ENCODE measurements at regions not wholly inside any gene's neighbourhood (a gene's known extent, or its start where the extent isn't known, plus 50 kb on each side); places are given as distances from the start of the nearest gene placed in this dataset.

DNA sequence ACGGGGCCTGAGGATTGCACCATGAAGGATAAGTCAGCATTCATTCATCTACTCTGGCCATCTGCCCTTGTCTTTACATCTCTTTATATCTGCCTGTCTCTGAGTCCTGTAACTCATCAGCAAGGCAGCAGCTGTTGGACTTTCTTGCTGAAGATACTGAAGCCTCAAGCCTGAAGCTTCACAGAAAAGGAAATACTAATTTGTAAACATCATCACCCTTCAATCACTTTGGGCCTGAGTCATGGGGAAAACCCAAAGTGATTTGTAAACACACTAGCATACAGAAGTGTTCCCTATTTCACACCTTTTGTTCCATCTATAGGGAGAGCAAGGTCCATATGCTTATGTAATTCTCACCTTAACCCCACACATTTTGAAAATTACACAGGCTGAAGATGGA is 928.2 kb downstream of the EPHA3 start:
- CTCF ChIA-PET: no interaction called here
- DNase-seq: no peak
- POLR2A ChIA-PET: no interaction called here
- Histone ChIP-seq H3K4me3 (ENCODE audit: control insufficient read depth in 1 of 7, extremely low read depth in 1 of 7, insufficient read depth in 4 of 7, low read depth in 2 of 7, low read length in 6 of 7) (no peak overlapping the region), H3K9me3 (ENCODE audit: control extremely low read depth in 1 of 5, control insufficient read depth in 4 of 5, insufficient read depth in 2 of 5, low read depth in 1 of 5, low read length in 4 of 5) (no peaks in the 10 kb centered on the region), H3K4me1 (ENCODE audit: control extremely low read depth in 1 of 4, control insufficient read depth in 4 of 4, insufficient read depth in 4 of 4, low read length in 3 of 4) (peaks cover 0 to 3% (median 0%) of the 10 kb centered on the region in 4 experiments), H3K36me3 (ENCODE audit: control insufficient read depth in 4 of 4, insufficient read depth in 4 of 4, low read length in 3 of 4) (no peaks in the 10 kb centered on the region), H3K27me3 (replicated peaks in 2 of 5; ENCODE audit: control insufficient read depth in 4 of 5, insufficient read depth in 5 of 5, low read length in 4 of 5) (no peaks in the 10 kb centered on the region), H3K27ac (ENCODE audit: insufficient read depth in 1 of 2, low read depth in 1 of 2, low read length in 2 of 2, poor library complexity in 1 of 2, severe bottlenecking in 2 of 2) (no peak overlapping the region)
- WGBS (ENCODE audit: insufficient coverage): no CpG with 5 or more reads among the region's 1 CpG

DNA sequence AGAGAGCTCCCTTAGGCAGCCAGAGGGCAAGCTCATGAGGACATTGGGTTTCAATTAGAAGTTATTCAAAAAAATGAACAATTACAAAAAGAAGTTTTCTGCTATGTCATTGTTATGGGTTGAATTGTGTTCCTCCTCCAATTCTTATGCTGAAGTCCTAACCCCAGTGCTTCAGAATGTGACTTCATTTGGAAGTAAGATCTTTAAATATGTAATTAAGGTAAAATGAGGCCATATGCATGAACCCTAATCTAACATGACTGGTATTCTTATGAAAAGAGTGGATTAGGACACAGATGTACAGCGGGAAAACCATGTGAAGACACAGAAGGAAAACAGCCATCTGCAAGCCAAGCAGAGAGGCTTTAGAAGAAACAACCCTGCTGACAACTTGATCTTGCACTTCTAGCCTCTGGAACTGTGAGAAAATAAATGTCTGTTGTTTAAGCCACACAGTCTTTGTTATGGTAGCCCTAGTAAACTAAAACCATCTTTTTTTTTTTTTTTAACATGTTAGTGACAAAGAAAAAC is 929.6 kb downstream of the EPHA3 start:
- no peak overlapping the region for H3K27ac ChIP-seq (ENCODE audit: insufficient read depth in 1 of 2, low read depth in 1 of 2, low read length in 2 of 2, poor library complexity in 1 of 2, severe bottlenecking in 2 of 2)
- peaks cover 0 to 3% (median 0%) of the 10 kb centered on the region in 4 experiments for H3K4me1 ChIP-seq (ENCODE audit: control extremely low read depth in 1 of 4, control insufficient read depth in 4 of 4, insufficient read depth in 4 of 4, low read length in 3 of 4)
- no peak overlapping the region for H3K4me3 ChIP-seq (ENCODE audit: control insufficient read depth in 1 of 7, extremely low read depth in 1 of 7, insufficient read depth in 4 of 7, low read depth in 2 of 7, low read length in 6 of 7)
- no CpG with 5 or more reads among the region's 1 CpG for WGBS (ENCODE audit: insufficient coverage)
- CTCF ChIA-PET: no interaction called here
- no peaks in the 10 kb centered on the region for H3K36me3 ChIP-seq (ENCODE audit: control insufficient read depth in 4 of 4, insufficient read depth in 4 of 4, low read length in 3 of 4)
- H3K27me3 ChIP-seq (replicated peaks in 2 of 5; ENCODE audit: control insufficient read depth in 4 of 5, insufficient read depth in 5 of 5, low read length in 4 of 5): no peaks in the 10 kb centered on the region
- DNase-seq: no peak
- POLR2A ChIA-PET: interaction anchor here (0.5 kb wide), 1 partner anchor 12 kb away, joined by 3 read pairs; no protein-coding TSS in a partner anchor
- no peaks in the 10 kb centered on the region for H3K9me3 ChIP-seq (ENCODE audit: control extremely low read depth in 1 of 5, control insufficient read depth in 4 of 5, insufficient read depth in 2 of 5, low read depth in 1 of 5, low read length in 4 of 5)

DNA sequence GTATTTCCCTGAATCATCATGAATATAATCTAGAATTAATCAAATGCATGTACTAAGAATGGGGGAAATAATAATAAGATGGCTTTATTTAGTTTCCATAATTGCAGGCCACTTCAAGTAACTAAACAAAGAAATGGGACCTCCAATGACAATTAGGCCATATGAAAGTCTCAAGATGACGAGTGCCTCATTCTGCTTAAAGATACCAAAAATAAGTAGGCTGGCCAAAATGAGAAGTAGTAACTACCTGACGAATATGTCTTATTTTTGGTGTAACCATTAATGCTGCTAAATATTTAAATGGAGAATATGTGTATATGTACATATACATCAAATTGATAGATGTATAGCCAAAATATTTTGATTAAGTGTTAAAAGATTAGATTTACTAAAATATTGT is 932.6 kb downstream of the EPHA3 start:
- no peak for DNase-seq
- Histone ChIP-seq H3K4me1 (ENCODE audit: control extremely low read depth in 1 of 4, control insufficient read depth in 4 of 4, insufficient read depth in 4 of 4, low read length in 3 of 4) (peaks cover 0 to 11% (median 0%) of the 10 kb centered on the region in 4 experiments), H3K27ac (ENCODE audit: insufficient read depth in 1 of 2, low read depth in 1 of 2, low read length in 2 of 2, poor library complexity in 1 of 2, severe bottlenecking in 2 of 2) (no peak overlapping the region), H3K9me3 (ENCODE audit: control extremely low read depth in 1 of 5, control insufficient read depth in 4 of 5, insufficient read depth in 2 of 5, low read depth in 1 of 5, low read length in 4 of 5) (no peaks in the 10 kb centered on the region), H3K27me3 (replicated peaks in 2 of 5; ENCODE audit: control insufficient read depth in 4 of 5, insufficient read depth in 5 of 5, low read length in 4 of 5) (no peaks in the 10 kb centered on the region), H3K4me3 (ENCODE audit: control insufficient read depth in 1 of 7, extremely low read depth in 1 of 7, insufficient read depth in 4 of 7, low read depth in 2 of 7, low read length in 6 of 7) (no peak overlapping the region), H3K36me3 (ENCODE audit: control insufficient read depth in 4 of 4, insufficient read depth in 4 of 4, low read length in 3 of 4) (no peaks in the 10 kb centered on the region)
- WGBS (ENCODE audit: insufficient coverage): 100% methylated on average over 1 of the region's 2 CpGs
- ChIA-PET POLR2A (no interaction called here), CTCF (no interaction called here)

DNA sequence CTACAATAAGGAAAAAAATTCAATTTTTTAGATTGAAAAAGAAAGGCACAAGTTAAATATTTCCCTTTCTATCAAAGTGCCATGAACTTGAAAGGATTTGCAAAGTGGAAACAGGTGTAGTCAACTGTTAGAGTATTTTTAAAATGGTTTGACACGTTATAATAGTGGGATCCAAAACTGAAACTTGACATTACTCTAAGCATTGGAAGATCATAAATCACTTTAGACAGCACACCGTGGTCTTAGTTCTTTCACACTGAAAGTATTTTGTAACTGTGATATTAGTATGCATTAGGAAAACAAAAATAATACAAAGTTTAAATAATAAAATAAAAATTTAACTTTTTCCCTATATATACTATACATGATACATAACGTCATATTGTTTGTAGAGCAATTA is 933.1 kb downstream of the EPHA3 start:
- Histone ChIP-seq H3K4me3 (ENCODE audit: control insufficient read depth in 1 of 7, extremely low read depth in 1 of 7, insufficient read depth in 4 of 7, low read depth in 2 of 7, low read length in 6 of 7) (no peak overlapping the region), H3K4me1 (ENCODE audit: control extremely low read depth in 1 of 4, control insufficient read depth in 4 of 4, insufficient read depth in 4 of 4, low read length in 3 of 4) (peaks cover 0 to 11% (median 0%) of the 10 kb centered on the region in 4 experiments), H3K9me3 (ENCODE audit: control extremely low read depth in 1 of 5, control insufficient read depth in 4 of 5, insufficient read depth in 2 of 5, low read depth in 1 of 5, low read length in 4 of 5) (no peaks in the 10 kb centered on the region), H3K27ac (ENCODE audit: insufficient read depth in 1 of 2, low read depth in 1 of 2, low read length in 2 of 2, poor library complexity in 1 of 2, severe bottlenecking in 2 of 2) (no peak overlapping the region), H3K36me3 (ENCODE audit: control insufficient read depth in 4 of 4, insufficient read depth in 4 of 4, low read length in 3 of 4) (no peaks in the 10 kb centered on the region), H3K27me3 (replicated peaks in 2 of 5; ENCODE audit: control insufficient read depth in 4 of 5, insufficient read depth in 5 of 5, low read length in 4 of 5) (no peaks in the 10 kb centered on the region)
- CTCF ChIA-PET: no interaction called here
- DNase-seq: peak in 2 of 3 donors; percentile 40
- POLR2A ChIA-PET: no interaction called here
- WGBS (ENCODE audit: insufficient coverage): no CpG with 5 or more reads among the region's 3 CpGs

DNA sequence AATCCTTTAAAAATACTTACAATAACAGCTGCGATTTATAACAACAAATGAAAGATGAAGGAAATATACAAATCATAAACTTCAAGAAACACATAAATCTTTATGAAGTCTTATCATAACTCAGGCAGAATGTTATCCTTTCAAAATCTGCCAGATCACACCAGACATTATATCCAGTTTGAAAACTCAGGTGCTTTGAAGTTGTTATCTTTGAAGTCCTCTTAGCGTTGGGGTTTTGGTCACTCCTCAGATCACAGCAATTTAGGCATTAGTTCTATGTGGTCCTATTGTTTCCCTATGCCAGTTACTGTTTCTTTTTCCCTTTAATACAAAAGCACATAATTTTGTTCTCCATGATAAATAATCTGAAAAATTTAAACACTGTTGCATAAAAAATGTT is 934.6 kb downstream of the EPHA3 start:
- Histone ChIP-seq H3K27ac (ENCODE audit: insufficient read depth in 1 of 2, low read depth in 1 of 2, low read length in 2 of 2, poor library complexity in 1 of 2, severe bottlenecking in 2 of 2) (no peak overlapping the region), H3K4me3 (ENCODE audit: control insufficient read depth in 1 of 7, extremely low read depth in 1 of 7, insufficient read depth in 4 of 7, low read depth in 2 of 7, low read length in 6 of 7) (no peak overlapping the region), H3K27me3 (replicated peaks in 2 of 5; ENCODE audit: control insufficient read depth in 4 of 5, insufficient read depth in 5 of 5, low read length in 4 of 5) (no peaks in the 10 kb centered on the region), H3K9me3 (ENCODE audit: control extremely low read depth in 1 of 5, control insufficient read depth in 4 of 5, insufficient read depth in 2 of 5, low read depth in 1 of 5, low read length in 4 of 5) (no peaks in the 10 kb centered on the region), H3K4me1 (ENCODE audit: control extremely low read depth in 1 of 4, control insufficient read depth in 4 of 4, insufficient read depth in 4 of 4, low read length in 3 of 4) (peaks cover 0 to 11% (median 0%) of the 10 kb centered on the region in 4 experiments), H3K36me3 (ENCODE audit: control insufficient read depth in 4 of 4, insufficient read depth in 4 of 4, low read length in 3 of 4) (no peaks in the 10 kb centered on the region)
- DNase-seq: no peak
- WGBS (ENCODE audit: insufficient coverage): no CpG with 5 or more reads among the region's 2 CpGs
- ChIA-PET CTCF (no interaction called here), POLR2A (no interaction called here)

DNA sequence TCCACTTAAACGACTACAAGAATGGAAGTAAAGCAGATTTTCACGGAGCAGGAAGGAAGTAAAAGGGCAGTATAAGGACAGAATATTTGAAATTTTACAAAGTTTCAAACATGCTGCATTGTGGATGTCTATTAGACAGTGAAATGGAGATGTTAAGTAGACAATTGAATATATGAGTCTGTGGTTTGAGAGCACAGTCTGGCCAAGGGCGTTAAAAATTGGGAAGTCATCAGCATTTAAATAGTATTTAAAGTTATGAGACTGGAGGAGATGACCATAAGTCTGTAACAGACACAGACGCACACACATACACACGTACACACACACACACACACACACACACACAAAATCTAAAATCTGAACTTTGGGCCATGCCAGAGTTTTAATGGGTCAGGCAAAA is 935.9 kb downstream of the EPHA3 start:
- WGBS (ENCODE audit: insufficient coverage): 79% methylated on average over 2 of the region's 5 CpGs
- Histone ChIP-seq H3K27ac (ENCODE audit: insufficient read depth in 1 of 2, low read depth in 1 of 2, low read length in 2 of 2, poor library complexity in 1 of 2, severe bottlenecking in 2 of 2) (no peak overlapping the region), H3K36me3 (ENCODE audit: control insufficient read depth in 4 of 4, insufficient read depth in 4 of 4, low read length in 3 of 4) (no peaks in the 10 kb centered on the region), H3K4me1 (ENCODE audit: control extremely low read depth in 1 of 4, control insufficient read depth in 4 of 4, insufficient read depth in 4 of 4, low read length in 3 of 4) (peaks cover 0 to 11% (median 0%) of the 10 kb centered on the region in 4 experiments), H3K27me3 (replicated peaks in 2 of 5; ENCODE audit: control insufficient read depth in 4 of 5, insufficient read depth in 5 of 5, low read length in 4 of 5) (no peaks in the 10 kb centered on the region), H3K4me3 (ENCODE audit: control insufficient read depth in 1 of 7, extremely low read depth in 1 of 7, insufficient read depth in 4 of 7, low read depth in 2 of 7, low read length in 6 of 7) (no peak overlapping the region), H3K9me3 (ENCODE audit: control extremely low read depth in 1 of 5, control insufficient read depth in 4 of 5, insufficient read depth in 2 of 5, low read depth in 1 of 5, low read length in 4 of 5) (no peaks in the 10 kb centered on the region)
- CTCF ChIA-PET: no interaction called here
- POLR2A ChIA-PET: interaction anchor here (0.5 kb wide), 1 partner anchor 8 kb away, joined by 3 read pairs; no protein-coding TSS in a partner anchor
- DNase-seq: peak in 1 of 3 donors; percentile 2

DNA sequence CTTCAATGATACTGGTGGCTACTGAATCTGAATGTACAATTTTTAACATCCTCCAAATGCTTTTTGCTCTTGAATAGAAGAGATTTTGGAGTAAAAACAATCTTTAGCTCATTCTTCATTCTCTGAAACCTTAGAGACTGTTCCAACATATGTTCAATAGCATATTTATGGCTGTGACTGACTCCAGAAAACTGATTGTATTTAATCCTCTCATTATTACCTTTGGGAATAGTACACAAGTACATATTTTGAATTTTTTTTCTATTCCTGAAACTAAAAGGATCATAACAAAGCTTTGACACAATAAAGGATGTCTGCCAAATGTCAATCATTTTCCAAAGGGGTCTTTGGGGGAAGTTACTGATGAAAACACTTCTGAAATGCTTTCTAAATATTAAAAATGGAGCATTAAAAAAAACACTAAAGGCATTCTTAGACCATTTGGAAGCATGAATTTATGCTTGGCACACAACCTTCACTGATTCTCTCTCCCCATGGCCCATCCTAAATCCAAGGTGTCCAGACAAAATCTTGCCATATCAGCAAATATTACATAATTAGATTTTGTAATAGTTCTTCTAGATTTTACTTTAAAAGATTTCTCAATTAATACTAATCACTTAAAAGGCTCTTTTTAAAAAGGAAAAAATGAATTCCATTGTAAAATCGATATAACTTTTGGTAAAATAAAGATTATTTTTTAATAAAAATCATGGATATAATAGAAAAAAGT is 936.8 kb downstream of the EPHA3 start:
- Histone ChIP-seq H3K27ac (ENCODE audit: insufficient read depth in 1 of 2, low read depth in 1 of 2, low read length in 2 of 2, poor library complexity in 1 of 2, severe bottlenecking in 2 of 2) (no peak overlapping the region), H3K4me3 (ENCODE audit: control insufficient read depth in 1 of 7, extremely low read depth in 1 of 7, insufficient read depth in 4 of 7, low read depth in 2 of 7, low read length in 6 of 7) (no peak overlapping the region), H3K27me3 (replicated peaks in 2 of 5; ENCODE audit: control insufficient read depth in 4 of 5, insufficient read depth in 5 of 5, low read length in 4 of 5) (no peaks in the 10 kb centered on the region), H3K36me3 (ENCODE audit: control insufficient read depth in 4 of 4, insufficient read depth in 4 of 4, low read length in 3 of 4) (no peaks in the 10 kb centered on the region), H3K9me3 (ENCODE audit: control extremely low read depth in 1 of 5, control insufficient read depth in 4 of 5, insufficient read depth in 2 of 5, low read depth in 1 of 5, low read length in 4 of 5) (no peaks in the 10 kb centered on the region), H3K4me1 (ENCODE audit: control extremely low read depth in 1 of 4, control insufficient read depth in 4 of 4, insufficient read depth in 4 of 4, low read length in 3 of 4) (peaks cover 0 to 11% (median 0%) of the 10 kb centered on the region in 4 experiments)
- CTCF ChIA-PET: no interaction called here
- no CpG with 5 or more reads among the region's 1 CpG for WGBS (ENCODE audit: insufficient coverage)
- DNase-seq: no peak
- POLR2A ChIA-PET: no interaction called here

Measured in common myeloid progenitor, CD34-positive (primary cell).